ENCODE measurements at regions not wholly inside any gene's neighbourhood (a gene's known extent, or its start where the extent isn't known, plus 50 kb on each side); places are given as distances from the start of the nearest gene placed in this dataset.
A peak's percentile ranks its signal among the peaks of the same experiment; 100 is the strongest.

- Mint-ChIP-seq H3K27ac (no peak overlapping the region), H3K36me3 (ENCODE audit: low read depth) (no peaks in the 10 kb centered on the region), H3K4me1 (peaks cover 4% of the 10 kb centered on the region), H3K27me3 (peaks cover 51% of the 10 kb centered on the region), H3K9me3 (peaks cover 13% of the 10 kb centered on the region), H3K4me3 (no peak overlapping the region)
- no peak for DNase-seq
- intact Hi-C loops (cut with micrococcal nuclease): no loop called here
These were observed 158.7 kb upstream of the ZNF184 start for GRCh38 chr6:27631609-27631916.

GRCh38 chr6:27630727-27631608 lies 158.1 kb upstream of the ZNF184 start:
- H3K27ac Mint-ChIP-seq: peak overlapping the region; percentile 70
- H3K9me3 Mint-ChIP-seq: peaks cover 13% of the 10 kb centered on the region
- peaks cover 49% of the 10 kb centered on the region for H3K27me3 Mint-ChIP-seq
- peaks cover 4% of the 10 kb centered on the region for H3K4me1 Mint-ChIP-seq
- H3K36me3 Mint-ChIP-seq (ENCODE audit: low read depth): no peaks in the 10 kb centered on the region
- peak; percentile 74 for DNase-seq
- intact Hi-C loops (cut with micrococcal nuclease): no loop called here
- H3K4me3 Mint-ChIP-seq: peak overlapping the region; percentile 85

- Mint-ChIP-seq H3K27ac (no peak overlapping the region), H3K9me3 (no peaks in the 10 kb centered on the region), H3K27me3 (peaks cover 18% of the 10 kb centered on the region), H3K36me3 (ENCODE audit: low read depth) (no peaks in the 10 kb centered on the region), H3K4me1 (no peaks in the 10 kb centered on the region), H3K4me3 (no peak overlapping the region)
- DNase-seq: no peak
- intact Hi-C loops (cut with micrococcal nuclease): no loop called here
These were observed 151.9 kb upstream of the ZNF184 start for GRCh38 chr6:27624694-27625262.

GRCh38 chr6:27623103-27623502 lies 150.2 kb upstream of the ZNF184 start:
- no peaks in the 10 kb centered on the region for H3K9me3 Mint-ChIP-seq
- peaks cover under 1% of the 10 kb centered on the region for H3K4me1 Mint-ChIP-seq
- H3K27me3 Mint-ChIP-seq: peaks cover 21% of the 10 kb centered on the region
- intact Hi-C loops (cut with micrococcal nuclease): no loop called here
- no peak overlapping the region for H3K27ac Mint-ChIP-seq
- no peak overlapping the region for H3K4me3 Mint-ChIP-seq
- no peaks in the 10 kb centered on the region for H3K36me3 Mint-ChIP-seq (ENCODE audit: low read depth)
- DNase-seq: no peak

- no peak overlapping the region for H3K27ac Mint-ChIP-seq
- DNase-seq: no peak
- H3K9me3 Mint-ChIP-seq: no peaks in the 10 kb centered on the region
- H3K4me1 Mint-ChIP-seq: peaks cover 16% of the 10 kb centered on the region
- no peaks in the 10 kb centered on the region for H3K36me3 Mint-ChIP-seq (ENCODE audit: low read depth)
- H3K4me3 Mint-ChIP-seq: no peak overlapping the region
- intact Hi-C loops (cut with micrococcal nuclease): no loop called here
- H3K27me3 Mint-ChIP-seq: peaks cover 42% of the 10 kb centered on the region
These were observed 146.5 kb upstream of the ZNF184 start for GRCh38 chr6:27619436-27619835.

GRCh38 chr6:27617700-27618689 lies 145.1 kb upstream of the ZNF184 start:
- DNase-seq: no peak
- Mint-ChIP-seq H3K27ac (peak overlapping the region; percentile 37), H3K4me1 (peaks cover 16% of the 10 kb centered on the region), H3K36me3 (ENCODE audit: low read depth) (no peaks in the 10 kb centered on the region), H3K27me3 (peaks cover 41% of the 10 kb centered on the region), H3K9me3 (no peaks in the 10 kb centered on the region), H3K4me3 (peak overlapping the region; percentile 83)
- intact Hi-C loops (cut with micrococcal nuclease): no loop called here

- no peaks in the 10 kb centered on the region for H3K36me3 Mint-ChIP-seq (ENCODE audit: low read depth)
- peak overlapping the region; percentile 83 for H3K4me3 Mint-ChIP-seq
- H3K9me3 Mint-ChIP-seq: no peaks in the 10 kb centered on the region
- peaks cover 39% of the 10 kb centered on the region for H3K27me3 Mint-ChIP-seq
- intact Hi-C loops (cut with micrococcal nuclease): no loop called here
- no peak for DNase-seq
- no peak overlapping the region for H3K27ac Mint-ChIP-seq
- peaks cover 16% of the 10 kb centered on the region for H3K4me1 Mint-ChIP-seq
These were observed 144.3 kb upstream of the ZNF184 start for GRCh38 chr6:27617046-27617687.

GRCh38 chr6:27616328-27617045 lies 143.6 kb upstream of the ZNF184 start:
- DNase-seq: no peak
- Mint-ChIP-seq H3K27me3 (peaks cover 38% of the 10 kb centered on the region), H3K4me3 (peak overlapping the region; percentile 83), H3K36me3 (ENCODE audit: low read depth) (no peaks in the 10 kb centered on the region), H3K4me1 (peaks cover 16% of the 10 kb centered on the region), H3K9me3 (no peaks in the 10 kb centered on the region), H3K27ac (no peak overlapping the region)
- intact Hi-C loops (cut with micrococcal nuclease): no loop called here

GRCh38 chr6:27611451-27611850 lies 138.5 kb upstream of the ZNF184 start:
- Mint-ChIP-seq H3K27ac (no peak overlapping the region), H3K27me3 (peaks cover 16% of the 10 kb centered on the region), H3K4me1 (peaks cover 2% of the 10 kb centered on the region), H3K9me3 (no peaks in the 10 kb centered on the region), H3K36me3 (ENCODE audit: low read depth) (no peaks in the 10 kb centered on the region), H3K4me3 (no peak overlapping the region)
- DNase-seq: no peak
- intact Hi-C loops (cut with micrococcal nuclease): no loop called here

GRCh38 chr6:27608916-27609883 lies 136.3 kb upstream of the ZNF184 start:
- Mint-ChIP-seq H3K27ac (no peak overlapping the region), H3K9me3 (peaks cover 10% of the 10 kb centered on the region), H3K27me3 (peaks cover 28% of the 10 kb centered on the region), H3K36me3 (ENCODE audit: low read depth) (no peaks in the 10 kb centered on the region), H3K4me3 (no peak overlapping the region), H3K4me1 (peaks cover 15% of the 10 kb centered on the region)
- peak; percentile 76 for DNase-seq
- intact Hi-C loops (cut with micrococcal nuclease): loop anchor here (2.0 to 5.0 kb wide), 3 partner anchors 18 to 420 kb away; no protein-coding TSS in a partner anchor

- Mint-ChIP-seq H3K27ac (peak overlapping the region; percentile 65), H3K36me3 (ENCODE audit: low read depth) (peaks cover 3% of the 10 kb centered on the region), H3K9me3 (peaks cover 16% of the 10 kb centered on the region), H3K27me3 (peaks cover 28% of the 10 kb centered on the region), H3K4me1 (peaks cover 19% of the 10 kb centered on the region), H3K4me3 (peak overlapping the region; percentile 58)
- DNase-seq: peak; percentile 64
- intact Hi-C loops (cut with micrococcal nuclease): loop anchor here (5.0 kb wide), 1 partner anchor 67 kb away; no protein-coding TSS in a partner anchor
These were observed 132.8 kb upstream of the ZNF184 start for GRCh38 chr6:27605401-27606342.

Measured in activated CD4-positive, alpha-beta T cell treated with anti-CD3 and anti-CD28 coated beads, Interleukin-2, amount 10 ng/mL, durations not matched to agents 24 days and 14 days (primary cell).